GM18909 (cell line): ENCODE measurements at regions not wholly inside any gene's neighbourhood (a gene's known extent, or its start where the extent isn't known, plus 50 kb on each side); places are given as distances from the start of the nearest gene placed in this dataset.

ENCODE experiments used
- ATAC-seq: cut with Tn5 transposase; IDR thresholded peaks from one replicate; pipeline ENCODE4 v1.9.1; 2021; ENCODE audit warnings: mild to moderate bottlenecking; ENCODE audit not compliant: unreplicated experiment, poor library complexity

DNA sequence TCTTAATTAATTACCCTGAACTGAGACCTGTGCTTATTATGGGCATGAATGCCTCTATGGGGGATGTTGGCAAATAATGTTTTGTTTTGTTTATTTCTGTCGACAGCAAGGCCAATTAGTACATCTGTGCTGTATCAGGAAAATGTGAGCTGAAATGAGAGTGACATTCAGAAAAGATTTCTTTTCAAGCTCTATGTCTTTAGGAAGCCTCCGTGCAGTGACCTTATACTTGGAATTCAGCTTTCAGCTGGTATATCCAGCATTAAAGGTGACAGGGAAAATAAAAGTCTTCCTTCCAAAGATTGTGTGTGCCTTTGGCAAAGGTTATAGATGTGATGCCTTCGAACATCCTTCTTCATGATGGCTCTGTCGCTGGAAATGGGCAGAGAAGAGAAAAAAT is 1061.1 kb downstream of the SORCS3 start:
- no peak for ATAC-seq

GRCh38 chr10:105700218-105700617 is 1059.1 kb downstream of the SORCS3 start:
- no peak for ATAC-seq

DNA sequence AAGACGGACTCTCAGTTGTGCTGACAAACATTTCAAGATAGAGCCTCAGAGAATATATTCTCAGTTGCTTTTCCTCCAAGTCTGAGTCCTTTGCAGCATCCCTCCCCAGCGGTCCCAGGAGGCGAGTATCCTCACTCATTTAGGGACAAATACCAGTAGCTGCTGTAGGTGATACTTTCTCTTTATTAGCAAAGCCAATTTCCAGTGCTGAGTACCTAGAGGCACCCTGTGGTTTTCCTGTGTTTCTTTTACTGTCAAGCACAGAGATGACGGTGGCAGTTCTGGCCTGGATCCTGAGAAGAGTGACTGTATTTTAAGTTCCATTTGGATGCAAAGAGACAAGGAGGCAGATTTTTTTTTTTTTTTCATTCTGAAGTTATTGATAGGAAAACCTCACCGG is 1058.4 kb downstream of the SORCS3 start:
- no peak for ATAC-seq

- no peak for ATAC-seq
Measured at GRCh38 chr10:105698592-105698991, 1057.5 kb downstream of the SORCS3 start.

GRCh38 chr10:105697290-105697780 is 1056.2 kb downstream of the SORCS3 start:
- no peak for ATAC-seq

DNA sequence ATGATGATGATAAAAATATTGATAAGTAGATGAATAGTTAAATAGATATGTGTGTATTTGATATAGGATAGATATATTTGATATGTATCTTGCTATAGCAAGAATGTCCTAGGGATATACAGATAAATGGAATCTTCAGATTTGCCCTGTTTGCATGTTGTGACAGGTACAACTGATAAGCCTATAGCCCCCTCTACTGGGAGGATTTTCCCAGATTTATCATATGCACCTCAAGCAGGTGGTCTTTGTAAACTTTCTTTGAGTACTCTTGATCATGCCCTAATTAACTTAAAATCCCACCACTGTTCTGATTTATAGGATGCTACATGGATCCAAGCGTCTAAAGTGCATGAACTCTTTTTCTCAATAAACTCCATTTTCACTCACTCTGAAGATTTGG is 1050.7 kb downstream of the SORCS3 start:
- ATAC-seq: no peak

GRCh38 chr10:105682911-105683310 is 1041.8 kb downstream of the SORCS3 start:
- ATAC-seq: no peak

GRCh38 chr10:105681051-105681450 is 1040.0 kb downstream of the SORCS3 start:
- no peak for ATAC-seq

- ATAC-seq: no peak
Measured at GRCh38 chr10:105679781-105680180, 1038.7 kb downstream of the SORCS3 start.

- no peak for ATAC-seq
Measured at GRCh38 chr10:105675333-105675732, 1034.2 kb downstream of the SORCS3 start.

- ATAC-seq: no peak
Measured at GRCh38 chr10:105674448-105674847, 1033.4 kb downstream of the SORCS3 start.

GRCh38 chr10:105658696-105659095 is 1017.6 kb downstream of the SORCS3 start:
- ATAC-seq: no peak

DNA sequence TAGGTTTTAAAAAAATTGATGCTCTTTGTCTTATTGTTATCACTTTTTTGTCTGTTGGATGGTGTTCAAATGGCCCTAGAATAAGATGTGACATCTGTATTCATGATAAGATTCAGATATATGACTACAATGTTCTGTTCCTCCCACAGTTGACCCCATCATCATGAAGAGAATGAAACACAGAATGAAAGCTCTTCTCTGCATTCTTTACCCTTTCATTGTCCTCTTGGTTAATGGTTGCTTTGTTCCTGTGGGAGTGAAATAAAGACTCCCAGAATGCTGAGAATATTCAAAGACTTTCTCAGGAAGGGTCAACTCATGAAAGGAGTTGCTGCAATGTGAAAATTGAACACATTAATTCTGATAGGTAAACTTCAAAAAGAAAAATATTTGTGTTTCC is 1015.8 kb downstream of the SORCS3 start:
- ATAC-seq: no peak

DNA sequence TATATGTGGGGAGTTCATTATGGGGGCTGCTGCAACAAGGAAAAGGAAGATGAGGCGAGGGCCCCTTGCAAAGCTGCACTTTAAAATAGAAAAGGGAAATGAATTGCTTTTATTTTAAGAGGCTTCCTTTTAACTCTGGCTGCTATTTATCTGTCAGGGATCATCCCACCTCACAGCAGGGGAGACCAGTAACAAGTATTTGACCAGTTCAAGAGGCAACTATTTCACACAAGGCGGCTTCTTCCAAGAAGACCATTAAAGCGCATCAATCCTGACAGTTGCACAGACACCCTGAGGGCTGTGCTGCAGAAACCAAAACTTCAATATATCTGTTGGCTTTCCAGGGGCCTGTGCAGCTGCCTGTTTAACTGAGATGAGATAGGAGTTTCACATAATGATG is 1009.2 kb downstream of the SORCS3 start:
- no peak for ATAC-seq

GRCh38 chr10:105647354-105647753 is 1006.3 kb downstream of the SORCS3 start:
- no peak for ATAC-seq

DNA sequence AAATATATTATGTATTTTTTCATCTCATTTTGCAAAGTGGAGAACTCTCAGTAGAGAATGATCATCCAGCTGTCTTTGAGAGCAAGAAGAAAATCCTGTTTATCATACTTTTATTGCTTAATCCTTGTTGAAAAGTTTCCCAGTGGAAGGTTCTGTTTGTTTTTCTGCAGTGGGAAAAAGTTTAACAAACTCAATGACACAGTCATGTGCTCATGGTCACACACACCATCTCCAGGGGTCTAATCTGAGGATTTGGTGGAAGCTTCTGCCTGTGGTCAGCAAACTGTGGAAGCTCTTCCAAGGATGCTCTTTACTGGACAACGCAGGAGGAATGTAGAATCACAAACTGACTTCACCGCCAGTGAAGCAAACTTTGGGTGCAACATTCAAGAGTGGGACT is 1003.9 kb downstream of the SORCS3 start:
- no peak for ATAC-seq

- no peak for ATAC-seq
Measured at GRCh38 chr10:105644559-105644958, 1003.5 kb downstream of the SORCS3 start.

GRCh38 chr10:105644091-105644490 is 1003.0 kb downstream of the SORCS3 start:
- ATAC-seq: no peak

- ATAC-seq: no peak
Measured at GRCh38 chr10:105643660-105644059, 1002.6 kb downstream of the SORCS3 start.

- ATAC-seq: no peak
Measured at GRCh38 chr10:105634281-105634680, 993.2 kb downstream of the SORCS3 start.

DNA sequence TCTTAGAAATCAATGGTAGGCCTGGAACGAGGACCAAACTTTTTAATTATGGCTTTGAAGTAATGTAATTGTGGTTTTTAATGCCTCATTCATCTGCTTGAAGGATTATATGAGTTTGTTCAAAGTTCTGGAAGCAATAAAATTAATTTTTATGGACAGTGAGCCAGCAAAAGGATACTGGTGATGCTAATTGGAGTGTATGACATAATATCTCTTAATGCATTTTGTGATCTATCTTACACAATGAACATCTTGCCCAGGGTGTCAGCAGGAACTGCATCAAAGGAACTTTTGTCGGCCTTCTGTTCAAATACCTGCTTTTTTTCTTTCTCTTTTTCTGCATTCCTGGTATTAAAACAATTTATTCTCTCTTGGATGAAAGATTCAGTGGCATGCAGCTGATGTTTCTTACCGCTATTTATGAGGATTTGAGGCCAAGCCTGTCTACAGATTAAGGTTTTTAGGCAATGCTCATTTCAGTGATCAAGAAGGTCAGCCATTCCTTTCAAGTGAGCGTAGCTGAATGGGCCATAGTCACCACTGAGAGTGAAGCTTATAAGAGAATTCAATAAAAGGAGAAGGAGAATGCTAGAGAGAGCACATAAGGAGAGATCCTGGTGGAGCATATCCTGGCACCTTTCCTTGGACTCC is 974.8 kb downstream of the SORCS3 start:
- ATAC-seq: no peak

GRCh38 chr10:105611244-105611798 is 970.2 kb downstream of the SORCS3 start:
- no peak for ATAC-seq
